BLaER1 (cell line): ENCODE measurements at regions not wholly inside any gene's neighbourhood (a gene's known extent, or its start where the extent isn't known, plus 50 kb on each side); places are given as distances from the start of the nearest gene placed in this dataset.

ENCODE experiments used
- H3K27ac ChIP-seq: shearing (Covaris generic); formaldehyde crosslinking; 2 replicates; pipeline ENCODE4 v1.8.1; 2022
- H3K27me3 ChIP-seq: shearing (Covaris generic); formaldehyde crosslinking; 2 replicates; pipeline ENCODE4 v1.8.1; 2022
- H3K36me3 ChIP-seq: shearing (Covaris generic); formaldehyde crosslinking; 2 replicates; pipeline ENCODE4 v1.8.1; 2022
- H3K4me1 ChIP-seq: shearing (Covaris generic); formaldehyde crosslinking; 2 replicates; pipeline ENCODE4 v1.8.1; 2022
- H3K4me2 ChIP-seq: shearing (Covaris generic); formaldehyde crosslinking; 2 replicates; pipeline ENCODE4 v1.8.1; 2022
- H3K4me3 ChIP-seq: shearing (Covaris generic); formaldehyde crosslinking; 2 replicates; pipeline ENCODE4 v1.8.1; 2022
- H3K9ac ChIP-seq: shearing (Covaris generic); formaldehyde crosslinking; 2 replicates; pipeline ENCODE4 v1.8.1; 2022
- H3K9me3 ChIP-seq: shearing (Covaris generic); formaldehyde crosslinking; 2 replicates; pipeline ENCODE4 v1.8.1; 2022
- H4K20me1 ChIP-seq: shearing (Covaris generic); formaldehyde crosslinking; 2 replicates; pipeline ENCODE4 v1.8.1; 2022
- Cebpa-rat ChIP-seq: shearing (Covaris generic); IDR thresholded peaks from 2 replicates; pipeline ENCODE4 v1.8.1; 2022

DNA sequence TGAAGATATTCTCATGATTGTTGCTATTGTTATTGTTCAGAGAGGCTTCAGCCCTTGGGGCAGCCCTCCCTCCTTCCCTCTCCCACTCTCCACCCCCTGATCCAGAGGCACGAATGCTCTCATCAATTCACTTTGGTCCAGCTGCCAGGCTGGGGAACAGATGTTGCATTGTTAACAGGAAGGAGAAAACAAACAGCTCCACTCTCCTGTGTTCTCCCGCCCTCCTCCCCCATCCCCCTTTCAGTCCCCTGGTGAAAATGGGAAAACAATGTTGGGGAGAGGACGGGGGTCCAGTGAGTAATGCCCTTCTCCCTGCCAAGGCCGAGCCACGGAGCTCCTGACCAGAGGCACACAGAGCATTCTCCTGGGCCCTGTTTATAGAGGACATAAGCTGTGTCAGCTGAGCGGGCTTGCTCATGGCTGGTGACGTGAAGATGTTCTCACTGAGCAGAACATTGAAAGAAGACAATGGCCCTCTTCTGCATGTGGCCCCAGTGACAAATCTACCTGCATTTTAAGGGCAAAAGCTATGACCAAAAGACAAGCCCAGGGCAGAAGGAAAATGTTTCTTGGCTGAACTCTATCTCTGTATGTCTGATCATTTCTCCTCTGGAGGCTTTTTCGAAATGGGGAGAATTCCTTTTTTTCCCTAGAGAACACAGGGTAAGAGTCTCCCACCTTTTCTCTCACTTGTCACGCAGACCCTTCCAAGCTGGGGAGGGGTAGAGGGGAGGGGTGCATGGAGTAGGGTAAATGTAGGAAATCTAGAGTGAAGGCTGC, 111.7 kb downstream of the GLUL start:
- no peaks in the 10 kb centered on the region for H3K4me1 ChIP-seq
- TF ChIP-seq Cebpa-rat: no peak
- H3K9ac ChIP-seq: no peak overlapping the region
- H3K36me3 ChIP-seq: no peaks in the 10 kb centered on the region
- no peak overlapping the region for H3K4me2 ChIP-seq
- H3K4me3 ChIP-seq: no peak overlapping the region
- H4K20me1 ChIP-seq: no peaks in the 10 kb centered on the region
- H3K27me3 ChIP-seq: no peaks in the 10 kb centered on the region
- H3K9me3 ChIP-seq: no peaks in the 10 kb centered on the region
- H3K27ac ChIP-seq: no peak overlapping the region

DNA sequence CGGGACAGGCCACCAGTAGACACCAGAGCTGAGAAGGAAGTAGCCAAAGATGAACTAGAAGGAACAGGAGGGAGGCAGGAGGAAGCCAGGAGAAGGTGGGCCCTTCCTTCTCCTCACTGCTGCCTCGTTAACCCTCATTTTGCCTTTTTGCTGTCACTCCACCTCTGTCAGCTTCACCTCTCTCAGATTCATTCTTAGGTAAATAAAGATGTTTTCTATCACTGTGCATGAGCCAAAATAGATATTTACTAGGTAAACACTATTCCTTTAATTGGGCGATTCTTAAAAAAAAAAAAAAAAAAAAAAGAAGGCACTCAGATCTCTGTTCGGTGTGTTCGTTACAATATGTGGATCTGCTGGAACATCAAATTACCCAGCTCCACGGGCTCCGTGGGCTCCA, 112.3 kb downstream of the GLUL start:
- H3K4me2 ChIP-seq: no peak overlapping the region
- no peak overlapping the region for H3K4me3 ChIP-seq
- TF ChIP-seq Cebpa-rat: no peak
- H3K9ac ChIP-seq: no peak overlapping the region
- H3K4me1 ChIP-seq: no peaks in the 10 kb centered on the region
- no peaks in the 10 kb centered on the region for H3K36me3 ChIP-seq
- H3K9me3 ChIP-seq: no peaks in the 10 kb centered on the region
- no peaks in the 10 kb centered on the region for H4K20me1 ChIP-seq
- no peak overlapping the region for H3K27ac ChIP-seq
- H3K27me3 ChIP-seq: no peaks in the 10 kb centered on the region

DNA sequence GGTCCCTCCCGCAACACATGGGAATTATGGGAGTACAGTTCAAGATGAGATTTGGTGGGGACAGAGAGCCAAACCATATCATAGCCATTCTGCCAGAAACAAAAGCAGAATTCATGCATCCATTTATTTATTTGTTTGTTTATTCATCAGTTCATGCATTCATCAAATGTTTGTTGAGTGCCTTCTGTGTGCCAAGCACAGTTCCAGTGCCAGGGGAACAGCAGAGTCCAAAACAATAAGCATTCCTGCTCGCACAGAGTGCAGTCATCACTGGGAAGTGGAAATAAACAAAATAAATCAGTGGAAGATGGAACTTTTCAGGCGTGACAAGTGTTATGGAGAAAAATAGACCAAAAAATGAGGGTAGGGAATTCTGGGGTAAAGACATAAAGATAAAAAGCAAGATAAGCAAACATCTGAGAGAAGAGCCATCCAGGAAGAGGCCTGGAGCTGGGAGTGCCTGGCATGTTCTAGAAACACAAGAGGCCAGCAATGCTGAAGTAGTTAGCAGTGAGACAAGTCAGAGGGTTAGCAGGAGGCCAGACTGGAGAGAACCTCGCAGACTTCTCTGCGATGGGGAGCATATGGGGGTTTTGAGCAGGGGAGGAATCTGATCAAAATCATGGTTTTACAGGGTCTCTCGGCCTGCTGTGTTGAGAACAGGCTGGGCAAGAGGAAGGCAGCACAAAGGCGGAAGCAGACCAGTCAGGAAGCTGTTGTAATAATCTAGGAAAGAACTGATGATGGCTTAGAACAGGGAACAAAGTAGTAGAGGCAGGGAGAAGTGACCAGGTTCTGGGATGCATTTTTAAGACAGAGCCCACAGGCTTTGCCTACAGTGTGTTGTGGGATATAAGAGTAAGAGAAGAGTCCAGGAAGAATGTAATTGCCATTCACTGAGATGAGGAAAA, 113.2 kb downstream of the GLUL start:
- Histone ChIP-seq H3K4me3 (no peak overlapping the region), H4K20me1 (no peaks in the 10 kb centered on the region), H3K9ac (no peak overlapping the region), H3K27ac (no peak overlapping the region), H3K4me1 (no peaks in the 10 kb centered on the region), H3K9me3 (no peaks in the 10 kb centered on the region), H3K36me3 (no peaks in the 10 kb centered on the region), H3K4me2 (no peak overlapping the region), H3K27me3 (no peaks in the 10 kb centered on the region)
- TF ChIP-seq Cebpa-rat: no peak

DNA sequence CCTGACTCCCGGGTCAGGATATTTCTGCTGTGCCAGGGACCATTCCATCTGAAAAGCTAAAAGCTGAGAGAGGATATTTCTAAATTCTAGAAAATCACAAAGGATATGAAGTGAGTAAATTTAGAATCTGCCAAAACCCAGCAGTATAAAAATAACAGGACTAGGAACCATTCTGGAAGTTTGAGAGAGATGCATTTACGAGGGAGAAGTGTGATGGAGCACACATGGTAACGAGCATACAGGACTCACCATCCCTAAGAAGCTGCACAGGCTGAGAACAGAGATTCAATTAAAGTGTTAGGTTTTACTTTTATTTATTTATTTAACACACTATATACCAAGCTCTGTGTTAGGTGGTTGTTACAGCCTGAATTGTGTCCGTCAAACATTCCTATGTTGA, 116.3 kb downstream of the GLUL start:
- no peak overlapping the region for H3K4me2 ChIP-seq
- no peaks in the 10 kb centered on the region for H3K9me3 ChIP-seq
- H3K9ac ChIP-seq: no peak overlapping the region
- H4K20me1 ChIP-seq: no peaks in the 10 kb centered on the region
- H3K4me1 ChIP-seq: no peaks in the 10 kb centered on the region
- H3K36me3 ChIP-seq: no peaks in the 10 kb centered on the region
- H3K27me3 ChIP-seq: no peaks in the 10 kb centered on the region
- H3K4me3 ChIP-seq: no peak overlapping the region
- no peak overlapping the region for H3K27ac ChIP-seq
- TF ChIP-seq Cebpa-rat: no peak

DNA sequence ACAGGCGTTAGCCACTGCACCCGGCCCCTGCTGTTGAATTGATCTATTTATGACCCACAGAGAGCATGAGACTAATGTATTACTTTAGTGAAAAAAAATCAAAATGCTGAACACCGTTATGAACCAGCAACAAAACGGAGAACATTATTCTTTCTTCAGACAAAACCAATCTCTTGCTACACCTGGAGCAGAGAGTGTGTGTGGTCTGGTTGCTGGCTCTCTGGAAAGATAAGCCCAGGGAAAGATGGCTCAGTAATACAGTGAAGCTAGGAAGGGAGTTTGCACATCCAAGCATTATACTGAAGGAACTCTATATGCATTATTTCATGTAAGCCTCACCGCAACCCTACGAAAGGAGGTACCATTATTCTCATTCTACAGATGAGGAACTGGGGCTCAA, 117.0 kb downstream of the GLUL start:
- no peaks in the 10 kb centered on the region for H3K4me1 ChIP-seq
- no peak overlapping the region for H3K4me3 ChIP-seq
- no peak overlapping the region for H3K9ac ChIP-seq
- no peak overlapping the region for H3K4me2 ChIP-seq
- TF ChIP-seq Cebpa-rat: no peak
- H3K36me3 ChIP-seq: no peaks in the 10 kb centered on the region
- no peaks in the 10 kb centered on the region for H3K27me3 ChIP-seq
- H3K9me3 ChIP-seq: no peaks in the 10 kb centered on the region
- H4K20me1 ChIP-seq: no peaks in the 10 kb centered on the region
- H3K27ac ChIP-seq: no peak overlapping the region

DNA sequence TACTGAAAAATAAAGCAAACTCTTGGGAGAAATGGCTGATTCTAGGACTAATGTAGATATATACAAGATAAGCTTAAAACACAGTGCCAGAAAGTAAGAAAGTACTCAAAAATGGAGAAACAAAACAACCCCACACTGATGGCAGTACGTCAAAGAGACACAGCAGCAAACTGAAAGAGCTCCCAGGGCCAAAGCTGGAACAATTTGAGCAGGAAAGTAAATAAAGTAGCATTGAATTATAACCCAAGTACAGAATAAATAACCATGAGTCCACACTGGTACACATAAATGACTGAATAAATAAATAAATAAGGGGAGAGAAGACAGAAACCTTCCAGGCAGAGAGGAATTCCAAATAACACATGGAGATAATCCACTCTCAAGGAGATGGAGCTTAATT, 120.9 kb downstream of the GLUL start:
- Histone ChIP-seq H3K27ac (no peak overlapping the region), H4K20me1 (no peaks in the 10 kb centered on the region), H3K4me2 (no peak overlapping the region), H3K4me1 (peaks cover 10% of the 10 kb centered on the region), H3K4me3 (no peak overlapping the region), H3K27me3 (no peaks in the 10 kb centered on the region), H3K36me3 (no peaks in the 10 kb centered on the region), H3K9me3 (no peaks in the 10 kb centered on the region), H3K9ac (no peak overlapping the region)
- TF ChIP-seq Cebpa-rat: no peak

DNA sequence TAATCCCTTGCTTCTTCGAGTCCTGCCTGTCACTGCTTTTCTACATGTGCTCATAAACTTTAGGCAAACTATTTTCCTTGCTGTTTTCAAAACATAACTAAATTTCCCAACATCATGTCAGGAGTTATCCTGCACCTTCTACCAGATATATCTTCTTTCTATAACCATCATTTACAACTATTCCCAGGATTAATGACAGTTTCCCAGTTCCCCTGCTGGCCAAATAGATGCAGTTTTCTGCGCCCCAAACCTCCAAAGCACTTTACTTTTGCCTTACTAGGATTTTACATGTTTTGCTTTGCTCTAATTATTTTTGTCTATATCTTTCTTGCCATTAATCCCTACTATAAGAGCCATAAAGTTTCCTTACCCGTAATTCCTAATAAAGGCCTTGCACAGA, 122.5 kb downstream of the GLUL start:
- Histone ChIP-seq H3K4me3 (no peak overlapping the region), H3K9me3 (no peaks in the 10 kb centered on the region), H3K27me3 (no peaks in the 10 kb centered on the region), H3K36me3 (no peaks in the 10 kb centered on the region), H3K4me2 (peak overlapping the region; percentile 35; the same call in 1 of the 2 replicates), H3K4me1 (peaks cover 10% of the 10 kb centered on the region), H3K27ac (no peak overlapping the region), H3K9ac (no peak overlapping the region), H4K20me1 (no peaks in the 10 kb centered on the region)
- no peak for TF ChIP-seq Cebpa-rat

DNA sequence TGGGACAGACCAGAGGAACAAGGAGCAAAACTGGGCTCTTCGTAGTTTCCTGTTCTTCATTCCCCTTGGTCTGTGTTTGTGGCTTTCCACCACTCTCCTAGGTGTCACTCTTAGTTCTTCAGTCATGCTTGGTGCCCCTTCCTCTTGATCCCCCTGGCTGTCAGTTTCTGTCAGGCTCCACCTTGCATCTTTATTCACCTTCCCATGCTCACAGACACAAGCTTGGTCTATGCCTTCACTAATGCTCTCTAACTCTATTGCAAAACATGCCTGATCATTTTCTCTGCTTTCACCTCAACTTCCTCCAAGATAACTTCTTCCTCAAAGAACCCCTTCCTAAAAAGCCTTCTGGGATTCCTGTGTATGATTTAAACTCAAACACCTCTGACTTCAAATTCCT, 122.9 kb downstream of the GLUL start:
- H3K27me3 ChIP-seq: no peaks in the 10 kb centered on the region
- peak overlapping the region; percentile 35 for H3K4me2 ChIP-seq
- H3K27ac ChIP-seq: no peak overlapping the region
- no peak for TF ChIP-seq Cebpa-rat
- no peak overlapping the region for H3K4me3 ChIP-seq
- H3K36me3 ChIP-seq: no peaks in the 10 kb centered on the region
- H3K9ac ChIP-seq: no peak overlapping the region
- H4K20me1 ChIP-seq: no peaks in the 10 kb centered on the region
- H3K4me1 ChIP-seq: peaks cover 10% of the 10 kb centered on the region
- no peaks in the 10 kb centered on the region for H3K9me3 ChIP-seq

DNA sequence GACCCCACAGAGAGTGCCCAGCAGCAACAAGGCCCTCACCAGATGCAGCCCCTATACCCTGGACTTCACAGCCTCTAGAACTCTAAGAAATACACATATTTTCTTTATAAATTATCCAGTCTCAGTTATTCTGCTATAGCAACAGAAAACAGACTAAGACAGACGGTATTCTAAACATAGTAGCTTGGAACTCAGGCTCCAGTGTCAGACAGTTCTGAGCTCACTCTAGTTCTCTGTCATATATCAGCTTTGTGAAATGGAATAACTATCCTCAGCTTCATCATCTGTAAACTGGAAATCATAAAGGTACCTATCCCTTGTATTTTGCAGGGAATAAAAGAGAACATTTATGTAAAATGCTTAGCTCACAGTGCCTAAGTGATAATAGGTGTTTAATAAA, 127.4 kb downstream of the GLUL start:
- no peak overlapping the region for H3K4me2 ChIP-seq
- H3K4me1 ChIP-seq: peaks cover 27% of the 10 kb centered on the region
- TF ChIP-seq Cebpa-rat: no peak
- no peak overlapping the region for H3K4me3 ChIP-seq
- no peak overlapping the region for H3K9ac ChIP-seq
- H3K27ac ChIP-seq: no peak overlapping the region
- no peaks in the 10 kb centered on the region for H3K36me3 ChIP-seq
- no peaks in the 10 kb centered on the region for H3K9me3 ChIP-seq
- H3K27me3 ChIP-seq: no peaks in the 10 kb centered on the region
- H4K20me1 ChIP-seq: no peaks in the 10 kb centered on the region

DNA sequence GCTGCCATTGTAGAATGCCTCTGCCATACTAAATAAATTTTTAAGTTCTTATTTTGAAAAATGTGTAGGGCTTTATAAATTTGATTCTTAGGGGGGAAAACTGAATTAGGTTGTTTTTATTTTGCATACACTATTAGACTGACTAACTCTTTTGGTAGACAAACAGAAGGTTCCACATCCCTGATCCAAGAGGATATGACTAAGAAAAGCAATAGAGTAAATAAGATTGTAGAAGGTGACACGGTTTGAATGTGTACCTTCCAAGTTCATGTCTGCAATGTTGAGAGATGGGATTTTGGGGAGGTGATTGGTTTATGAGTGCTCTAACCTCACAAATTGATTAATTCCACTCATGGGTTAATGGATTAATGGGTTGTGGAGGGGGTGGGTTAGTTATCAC, 127.9 kb downstream of the GLUL start:
- Histone ChIP-seq H3K9ac (no peak overlapping the region), H3K4me3 (no peak overlapping the region), H3K4me1 (peaks cover 28% of the 10 kb centered on the region), H3K27me3 (no peaks in the 10 kb centered on the region), H3K36me3 (no peaks in the 10 kb centered on the region), H3K27ac (no peak overlapping the region), H3K9me3 (no peaks in the 10 kb centered on the region), H4K20me1 (no peaks in the 10 kb centered on the region), H3K4me2 (no peak overlapping the region)
- no peak for TF ChIP-seq Cebpa-rat
